ENCODE measurements at regions not wholly inside any gene's neighbourhood (a gene's known extent, or its start where the extent isn't known, plus 50 kb on each side); places are given as distances from the start of the nearest gene placed in this dataset.

DNA sequence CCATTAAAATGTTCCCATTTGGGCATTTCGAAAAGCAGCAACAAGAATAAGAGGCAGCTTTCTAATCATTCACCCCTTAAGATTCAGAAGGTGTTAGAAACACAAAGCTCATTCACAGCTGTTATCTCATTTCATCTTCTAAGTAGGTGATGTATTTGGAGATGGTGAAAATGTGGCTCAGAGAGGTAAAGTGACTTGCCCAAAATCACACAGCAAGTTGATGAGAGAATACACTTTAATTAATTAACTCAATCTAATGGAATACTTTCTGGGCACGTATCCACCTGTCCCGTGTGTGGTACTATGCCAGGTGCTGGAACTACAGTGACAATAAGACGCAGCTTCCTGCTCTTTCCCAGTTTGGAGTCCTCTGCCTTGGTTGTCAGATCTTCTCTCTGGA, 147.4 kb upstream of the LRFN2 start:
- Histone ChIP-seq H4K20me1 (ENCODE audit: insufficient read depth, low read length) (no peaks in the 10 kb centered on the region), H3K4me1 (ENCODE audit: low read length) (no peaks in the 10 kb centered on the region), H3K4me3 (ENCODE audit: low read length) (no peak overlapping the region), H3K27me3 (replicated peaks; ENCODE audit: insufficient read depth, low read length) (no peaks in the 10 kb centered on the region), H3K9me2 (replicated peaks; ENCODE audit: insufficient read depth, low read length) (no peaks in the 10 kb centered on the region), H3K79me2 (ENCODE audit: low read length) (no peaks in the 10 kb centered on the region), H2AFZ (ENCODE audit: low read length) (no peak overlapping the region), H3K4me2 (ENCODE audit: low read depth, low read length) (no peak overlapping the region), H3K9ac (ENCODE audit: low read length) (no peak overlapping the region), H3F3A (ENCODE audit: insufficient read depth, low read length) (no peaks in the 10 kb centered on the region), H3K36me3 (replicated peaks; ENCODE audit: insufficient read depth, low read length) (no peaks in the 10 kb centered on the region; the same call in 1 of the 2 replicates), H3K9me3 (replicated peaks; ENCODE audit: insufficient read depth, low read length) (no peaks in the 10 kb centered on the region), H3K27ac (ENCODE audit: low read length) (no peak overlapping the region)
- no peak for TF ChIP-seq EZH2phosphoT487 (IDR thresholded peaks at IDR 0.05; ENCODE audit: low read length)
- no peak for TF ChIP-seq EZH2 (optimal IDR thresholded peaks at IDR 0.05; ENCODE audit: low read depth, low read length)
- TF ChIP-seq, protein P1, sequence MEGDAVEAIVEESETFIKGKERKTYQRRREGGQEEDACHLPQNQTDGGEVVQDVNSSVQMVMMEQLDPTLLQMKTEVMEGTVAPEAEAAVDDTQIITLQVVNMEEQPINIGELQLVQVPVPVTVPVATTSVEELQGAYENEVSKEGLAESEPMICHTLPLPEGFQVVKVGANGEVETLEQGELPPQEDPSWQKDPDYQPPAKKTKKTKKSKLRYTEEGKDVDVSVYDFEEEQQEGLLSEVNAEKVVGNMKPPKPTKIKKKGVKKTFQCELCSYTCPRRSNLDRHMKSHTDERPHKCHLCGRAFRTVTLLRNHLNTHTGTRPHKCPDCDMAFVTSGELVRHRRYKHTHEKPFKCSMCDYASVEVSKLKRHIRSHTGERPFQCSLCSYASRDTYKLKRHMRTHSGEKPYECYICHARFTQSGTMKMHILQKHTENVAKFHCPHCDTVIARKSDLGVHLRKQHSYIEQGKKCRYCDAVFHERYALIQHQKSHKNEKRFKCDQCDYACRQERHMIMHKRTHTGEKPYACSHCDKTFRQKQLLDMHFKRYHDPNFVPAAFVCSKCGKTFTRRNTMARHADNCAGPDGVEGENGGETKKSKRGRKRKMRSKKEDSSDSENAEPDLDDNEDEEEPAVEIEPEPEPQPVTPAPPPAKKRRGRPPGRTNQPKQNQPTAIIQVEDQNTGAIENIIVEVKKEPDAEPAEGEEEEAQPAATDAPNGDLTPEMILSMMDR (IDR thresholded peaks at IDR 0.05; ENCODE audit: low read length), result no peak
- DNase-seq, result no peak

DNA sequence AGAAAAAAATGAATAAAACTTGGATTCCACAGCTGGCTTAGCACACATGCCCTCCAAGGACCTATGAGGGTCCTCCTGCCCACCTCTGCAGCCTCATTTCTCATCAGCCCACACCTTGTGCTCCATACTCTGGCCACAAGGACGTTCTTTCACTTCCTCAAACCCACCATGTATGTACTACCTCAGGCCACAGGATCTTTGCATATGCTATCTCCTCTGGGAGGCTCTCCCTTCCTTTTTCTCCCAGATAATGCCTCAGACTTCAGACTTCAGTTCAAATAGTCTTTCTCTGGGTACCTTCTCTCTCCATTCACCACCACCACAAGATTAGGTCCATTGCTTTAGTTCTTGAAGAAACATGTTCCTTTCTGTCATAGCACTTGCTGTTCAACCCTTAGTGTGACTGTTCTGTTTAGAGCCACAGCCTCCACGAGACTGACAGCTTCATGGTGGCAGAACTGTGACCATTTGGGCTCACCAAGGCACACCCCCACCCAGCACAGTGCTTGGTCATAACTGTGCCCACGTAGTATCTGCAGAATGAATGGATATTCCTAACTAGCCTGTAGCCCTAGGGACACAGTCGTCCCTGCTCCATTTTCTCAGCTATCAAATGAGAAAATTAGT, 146.7 kb upstream of the LRFN2 start:
- Histone ChIP-seq H3K79me2 (ENCODE audit: low read length) (no peaks in the 10 kb centered on the region), H3K9me2 (replicated peaks; ENCODE audit: insufficient read depth, low read length) (no peaks in the 10 kb centered on the region), H2AFZ (ENCODE audit: low read length) (no peak overlapping the region), H3F3A (ENCODE audit: insufficient read depth, low read length) (no peaks in the 10 kb centered on the region), H3K9me3 (replicated peaks; ENCODE audit: insufficient read depth, low read length) (no peaks in the 10 kb centered on the region), H3K27ac (ENCODE audit: low read length) (no peak overlapping the region), H3K4me1 (ENCODE audit: low read length) (no peaks in the 10 kb centered on the region), H3K36me3 (replicated peaks; ENCODE audit: insufficient read depth, low read length) (no peaks in the 10 kb centered on the region), H3K9ac (ENCODE audit: low read length) (no peak overlapping the region), H4K20me1 (ENCODE audit: insufficient read depth, low read length) (no peaks in the 10 kb centered on the region), H3K27me3 (replicated peaks; ENCODE audit: insufficient read depth, low read length) (no peaks in the 10 kb centered on the region), H3K4me3 (ENCODE audit: low read length) (no peak overlapping the region), H3K4me2 (ENCODE audit: low read depth, low read length) (no peak overlapping the region)
- DNase-seq, result no peak
- TF ChIP-seq, protein P1 (IDR thresholded peaks at IDR 0.05; ENCODE audit: low read length), result no peak
- TF ChIP-seq EZH2 (optimal IDR thresholded peaks at IDR 0.05; ENCODE audit: low read depth, low read length), result no peak
- no peak for TF ChIP-seq EZH2phosphoT487 (IDR thresholded peaks at IDR 0.05; ENCODE audit: low read length)

DNA sequence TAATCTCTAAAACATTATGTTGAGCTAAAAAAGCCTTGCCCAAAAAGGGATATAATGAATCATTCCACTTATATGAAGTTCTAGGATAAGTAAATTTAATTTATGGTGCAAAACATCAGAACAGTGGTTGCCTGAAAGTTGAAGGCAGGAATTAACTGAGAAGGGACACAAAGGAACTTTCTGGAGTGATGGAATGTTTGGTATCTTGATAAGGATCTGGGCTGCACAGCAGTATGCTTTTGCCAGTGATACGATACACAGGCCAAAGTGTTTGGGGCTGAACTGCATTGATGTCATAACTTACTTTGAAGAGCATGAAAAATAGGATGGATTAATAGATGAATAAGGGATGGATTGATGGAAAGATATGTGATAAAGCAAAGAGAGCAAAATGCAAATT, 146.1 kb upstream of the LRFN2 start:
- DNase-seq, result no peak
- no peaks in the 10 kb centered on the region for H4K20me1 ChIP-seq (ENCODE audit: insufficient read depth, low read length)

More for the DNA sequence above, 146.1 kb upstream of the LRFN2 start:
- Histone ChIP-seq H3K9me3 (replicated peaks; ENCODE audit: insufficient read depth, low read length) (no peaks in the 10 kb centered on the region), H2AFZ (ENCODE audit: low read length) (no peak overlapping the region), H3K27ac (ENCODE audit: low read length) (no peak overlapping the region), H3K9me2 (replicated peaks; ENCODE audit: insufficient read depth, low read length) (no peaks in the 10 kb centered on the region), H3K27me3 (replicated peaks; ENCODE audit: insufficient read depth, low read length) (no peaks in the 10 kb centered on the region), H3K4me2 (ENCODE audit: low read depth, low read length) (no peak overlapping the region), H3K36me3 (replicated peaks; ENCODE audit: insufficient read depth, low read length) (no peaks in the 10 kb centered on the region), H3K9ac (ENCODE audit: low read length) (no peak overlapping the region), H3K4me3 (ENCODE audit: low read length) (no peak overlapping the region), H3K4me1 (ENCODE audit: low read length) (no peaks in the 10 kb centered on the region), H3K79me2 (ENCODE audit: low read length) (no peaks in the 10 kb centered on the region), H3F3A (ENCODE audit: insufficient read depth, low read length) (no peaks in the 10 kb centered on the region)
- TF ChIP-seq EZH2 (optimal IDR thresholded peaks at IDR 0.05; ENCODE audit: low read depth, low read length) (no peak), EZH2phosphoT487 (IDR thresholded peaks at IDR 0.05; ENCODE audit: low read length) (no peak)
- TF ChIP-seq, protein P1 (IDR thresholded peaks at IDR 0.05; ENCODE audit: low read length), result no peak

Measured in MM.1S (cell line).